ENCODE measurements at regions not wholly inside any gene's neighbourhood (a gene's known extent, or its start where the extent isn't known, plus 50 kb on each side); places are given as distances from the start of the nearest gene placed in this dataset.

DNA sequence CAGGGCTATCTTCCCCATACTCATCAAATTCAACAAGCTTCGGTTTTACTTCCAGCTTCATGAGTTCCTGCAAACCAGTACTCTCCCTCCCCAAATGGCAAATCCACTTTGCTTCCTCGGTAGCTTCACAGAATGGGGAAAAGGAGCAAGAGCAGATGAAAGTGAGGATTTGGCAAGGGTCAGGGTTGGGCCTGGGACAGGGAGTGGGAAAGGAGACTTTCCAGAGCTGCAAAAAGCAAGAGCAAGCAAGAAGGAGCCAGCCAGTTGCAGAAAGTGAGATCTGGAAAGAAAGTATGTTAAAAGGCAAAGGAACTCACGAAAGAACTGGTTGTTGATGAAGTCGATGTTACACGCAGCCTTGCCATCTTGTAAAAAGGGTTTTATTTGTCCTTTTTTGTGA is 522.8 kb upstream of the TBX3 start:
- Mint-ChIP-seq H3K27ac (no peak overlapping the region), H3K36me3 (ENCODE audit: low read depth) (no peaks in the 10 kb centered on the region), H3K4me1 (ENCODE audit: low read depth) (no peaks in the 10 kb centered on the region), H3K27me3 (no peaks in the 10 kb centered on the region), H3K4me3 (no peak overlapping the region), H3K9me3 (no peaks in the 10 kb centered on the region)
- intact Hi-C loops (cut with micrococcal nuclease), result no loop called here
- ChIA-PET POLR2A (no interaction called here), CTCF (no interaction called here)
- TF ChIP-seq, protein P1, sequence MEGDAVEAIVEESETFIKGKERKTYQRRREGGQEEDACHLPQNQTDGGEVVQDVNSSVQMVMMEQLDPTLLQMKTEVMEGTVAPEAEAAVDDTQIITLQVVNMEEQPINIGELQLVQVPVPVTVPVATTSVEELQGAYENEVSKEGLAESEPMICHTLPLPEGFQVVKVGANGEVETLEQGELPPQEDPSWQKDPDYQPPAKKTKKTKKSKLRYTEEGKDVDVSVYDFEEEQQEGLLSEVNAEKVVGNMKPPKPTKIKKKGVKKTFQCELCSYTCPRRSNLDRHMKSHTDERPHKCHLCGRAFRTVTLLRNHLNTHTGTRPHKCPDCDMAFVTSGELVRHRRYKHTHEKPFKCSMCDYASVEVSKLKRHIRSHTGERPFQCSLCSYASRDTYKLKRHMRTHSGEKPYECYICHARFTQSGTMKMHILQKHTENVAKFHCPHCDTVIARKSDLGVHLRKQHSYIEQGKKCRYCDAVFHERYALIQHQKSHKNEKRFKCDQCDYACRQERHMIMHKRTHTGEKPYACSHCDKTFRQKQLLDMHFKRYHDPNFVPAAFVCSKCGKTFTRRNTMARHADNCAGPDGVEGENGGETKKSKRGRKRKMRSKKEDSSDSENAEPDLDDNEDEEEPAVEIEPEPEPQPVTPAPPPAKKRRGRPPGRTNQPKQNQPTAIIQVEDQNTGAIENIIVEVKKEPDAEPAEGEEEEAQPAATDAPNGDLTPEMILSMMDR (IDR thresholded peaks at IDR 0.05), result no peak
- no peak for DNase-seq
- ATAC-seq, result no peak

DNA sequence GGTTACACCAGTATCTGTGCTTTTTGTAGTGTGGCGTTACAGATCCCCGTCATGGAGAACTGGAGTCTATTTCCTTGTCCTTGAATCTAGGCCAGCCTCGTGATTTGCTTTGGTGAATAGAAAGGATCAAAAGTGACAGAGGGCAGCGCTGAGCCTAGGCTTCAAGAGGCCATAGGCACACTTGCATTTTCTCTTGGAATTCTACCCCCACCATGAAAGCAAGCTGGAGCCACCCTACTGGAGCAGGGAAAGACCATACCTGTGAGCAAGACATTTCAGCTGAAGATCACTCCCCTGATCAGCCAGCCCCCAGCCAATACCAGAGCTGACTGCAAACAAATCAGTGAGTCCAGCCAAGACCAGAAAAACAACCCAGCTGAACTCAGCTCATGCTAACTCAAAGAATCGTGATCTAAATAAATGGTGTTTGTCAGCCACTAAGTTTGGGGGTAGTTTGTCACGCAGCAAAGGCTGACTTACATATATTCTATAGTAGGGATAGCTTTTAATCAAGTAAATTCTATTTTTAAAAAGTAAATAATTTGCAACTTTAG is 521.9 kb upstream of the TBX3 start:
- CTCF ChIA-PET, result no interaction called here
- Mint-ChIP-seq H3K4me3 (no peak overlapping the region), H3K4me1 (ENCODE audit: low read depth) (no peaks in the 10 kb centered on the region), H3K36me3 (ENCODE audit: low read depth) (no peaks in the 10 kb centered on the region), H3K27ac (no peak overlapping the region), H3K27me3 (no peaks in the 10 kb centered on the region), H3K9me3 (no peaks in the 10 kb centered on the region)
- ATAC-seq, result no peak
- POLR2A ChIA-PET, result interaction anchor here (0.6 kb wide), 1 partner anchor 1080 kb away, joined by 3 read pairs; no protein-coding TSS in a partner anchor
- intact Hi-C loops (cut with micrococcal nuclease), result no loop called here
- DNase-seq, result no peak
- TF ChIP-seq, protein P1 (IDR thresholded peaks at IDR 0.05), result no peak

DNA sequence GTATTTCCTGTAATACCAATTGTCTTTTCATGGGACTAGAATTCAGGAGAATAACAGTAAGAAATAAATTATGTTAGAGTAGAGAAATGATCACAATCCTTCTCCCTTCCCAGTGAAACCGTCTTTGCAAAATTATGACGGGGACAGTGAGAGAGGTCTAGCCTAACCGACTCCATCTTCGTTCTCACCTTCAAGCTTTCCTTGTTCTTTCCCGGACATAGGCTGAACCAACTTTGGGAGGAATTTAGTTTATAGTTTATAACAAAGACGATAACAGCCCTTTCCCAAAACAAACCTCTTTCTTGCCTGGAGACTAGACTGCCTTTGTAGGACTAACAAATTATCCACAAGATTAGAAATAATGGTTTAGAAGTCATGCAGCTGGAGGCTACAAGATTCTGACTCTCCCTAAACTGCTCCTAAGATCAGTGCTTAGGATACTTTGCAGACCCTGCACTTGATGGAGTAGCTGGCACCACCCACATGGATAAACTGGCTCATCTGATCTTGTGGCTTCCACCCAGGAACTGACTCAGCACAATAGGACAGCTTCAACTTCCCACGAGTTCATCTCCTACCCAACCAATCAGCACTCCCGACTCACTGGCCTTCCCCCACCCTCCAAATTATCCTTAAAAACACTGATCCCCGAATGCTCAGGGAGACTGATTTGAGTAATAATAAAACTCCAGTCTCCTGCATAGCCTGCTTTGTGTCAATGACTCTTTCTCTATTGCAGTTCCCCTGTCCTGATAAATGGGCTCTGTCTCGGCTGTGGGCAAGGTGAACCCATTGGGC is 521.2 kb upstream of the TBX3 start:
- H3K27me3 Mint-ChIP-seq, result no peaks in the 10 kb centered on the region
- no peak overlapping the region for H3K4me3 Mint-ChIP-seq
- ChIA-PET POLR2A (interaction anchor here (0.6 kb wide), 1 partner anchor 1079 kb away, joined by 3 read pairs; no protein-coding TSS in a partner anchor), CTCF (no interaction called here)
- ATAC-seq, result no peak
- TF ChIP-seq, protein P1 (IDR thresholded peaks at IDR 0.05), result no peak
- intact Hi-C loops (cut with micrococcal nuclease), result no loop called here
- H3K36me3 Mint-ChIP-seq (ENCODE audit: low read depth), result no peaks in the 10 kb centered on the region
- no peaks in the 10 kb centered on the region for H3K9me3 Mint-ChIP-seq
- no peak overlapping the region for H3K27ac Mint-ChIP-seq
- H3K4me1 Mint-ChIP-seq (ENCODE audit: low read depth), result no peaks in the 10 kb centered on the region
- DNase-seq, result no peak

- H3K4me1 Mint-ChIP-seq (ENCODE audit: low read depth), result no peaks in the 10 kb centered on the region
- H3K36me3 Mint-ChIP-seq (ENCODE audit: low read depth), result no peaks in the 10 kb centered on the region
These were observed 519.7 kb upstream of the TBX3 start for GRCh38 chr12:115203701-115204100.

DNA sequence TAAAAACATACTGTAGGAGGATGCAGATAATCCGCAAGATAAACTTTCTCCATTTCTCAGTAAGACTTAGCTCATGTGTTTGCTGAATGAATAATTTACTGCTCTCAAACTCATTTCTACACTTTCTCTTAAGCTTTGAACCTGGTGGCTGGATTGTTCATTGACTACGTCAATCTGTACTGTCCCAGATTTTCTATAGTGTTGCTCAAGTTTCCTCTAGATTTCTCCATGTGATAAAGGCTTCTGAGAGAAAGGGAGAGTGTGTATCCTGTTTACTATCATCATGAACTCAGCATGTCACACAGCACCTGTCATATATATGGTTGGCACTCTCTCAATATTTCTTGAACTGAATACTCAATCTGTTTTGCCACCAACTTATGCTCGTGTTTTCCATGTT is 518.0 kb upstream of the TBX3 start:
- DNase-seq (no peak), ATAC-seq (no peak)
- intact Hi-C loops (cut with micrococcal nuclease), result no loop called here
- Mint-ChIP-seq H3K4me1 (ENCODE audit: low read depth) (no peaks in the 10 kb centered on the region), H3K27me3 (no peaks in the 10 kb centered on the region), H3K9me3 (no peaks in the 10 kb centered on the region), H3K36me3 (ENCODE audit: low read depth) (no peaks in the 10 kb centered on the region), H3K4me3 (no peak overlapping the region), H3K27ac (no peak overlapping the region)
- TF ChIP-seq, protein P1 (IDR thresholded peaks at IDR 0.05), result no peak
- ChIA-PET CTCF (interaction anchor here (1.2 kb wide), 1 partner anchor 9 kb away, joined by 3 read pairs; no protein-coding TSS in a partner anchor), POLR2A (no interaction called here)

More at GRCh38 chr12:115203701-115204100, 519.7 kb upstream of the TBX3 start:
- no peaks in the 10 kb centered on the region for H3K9me3 Mint-ChIP-seq
- ChIA-PET POLR2A (no interaction called here), CTCF (no interaction called here)
- H3K4me3 Mint-ChIP-seq, result no peak overlapping the region
- H3K27me3 Mint-ChIP-seq, result no peaks in the 10 kb centered on the region
- intact Hi-C loops (cut with micrococcal nuclease), result no loop called here
- TF ChIP-seq, protein P1 (IDR thresholded peaks at IDR 0.05), result no peak
- H3K27ac Mint-ChIP-seq, result no peak overlapping the region
- ATAC-seq (no peak), DNase-seq (no peak)

Data from activated CD8-positive, alpha-beta T cell treated with anti-CD3 and anti-CD28 coated beads for 36 hours (primary cell).